Prostate gland (tissue), 2 donors: ENCODE measurements at regions not wholly inside any gene's neighbourhood (a gene's known extent, or its start where the extent isn't known, plus 50 kb on each side); places are given as distances from the start of the nearest gene placed in this dataset.

ENCODE experiments used
- DNase-seq: peaks from one replicate; pipeline ENCODE4 v3.0.0-alpha.2; 2019; ENCODE audit warnings: low spot score
- H3K27ac ChIP-seq, 2 donors: fragments of 200-600 bp; sonication (generic); 2 replicates each; pipeline ENCODE4 v1.5.1; 2017 to 2019
- H3K27me3 ChIP-seq: fragments of 200-600 bp; sonication (generic); replicated peaks from 2 replicates; pipeline ENCODE4 v1.5.1; 2019; ENCODE audit not compliant: insufficient read depth
- H3K36me3 ChIP-seq, 2 donors: fragments of 200-600 bp; sonication (generic); 1 replicate in 1 of 2; 2 replicates in 1 of 2; pipeline versions ENCODE4 v1.5.1 to v1.8.1; 2017 to 2019
- H3K4me1 ChIP-seq: fragments of 200-600 bp; sonication (generic); replicated peaks from 2 replicates; pipeline ENCODE4 v1.5.1; 2019
- H3K4me3 ChIP-seq, 2 donors: fragments of 200-600 bp; sonication (generic); 2 replicates each; pipeline ENCODE4 v1.5.1; 2017 to 2019
- H3K9me3 ChIP-seq: fragments of 200-600 bp; sonication (generic); 2 replicates; pipeline ENCODE4 v1.5.1; 2017
- CTCF ChIP-seq, 4 experiments: fragments of 200-600 bp in 2 of 4; fragments of 450-650 bp in 2 of 4; sonication (generic) in 2 of 4; IDR thresholded peaks; 1 replicate in 3 of 4; 2 replicates in 1 of 4; pipeline ENCODE4 v1.5.1; 2016 to 2019; ENCODE audit warnings: antibody characterized with exemption in 4 of 4, mild to moderate bottlenecking in 2 of 4, moderate library complexity in 2 of 4
- POLR2A ChIP-seq: fragments of 450-650 bp; IDR thresholded peaks from one replicate; pipeline ENCODE4 v1.6.1; 2016; ENCODE audit warnings: antibody characterized with exemption, mild to moderate bottlenecking
- POLR2AphosphoS5 ChIP-seq: sonication (generic); formaldehyde crosslinking; IDR thresholded peaks from one replicate; pipeline ENCODE4 v1.6.1; 2017; ENCODE audit warnings: antibody characterized with exemption
- WGBS: methylation state at CpG from one replicate; pipeline ENCODE4 v1.1.5; 2018; 5-methylcytosine and 5-hydroxymethylcytosine counted together
- intact Hi-C: fragments of 100-400 bp; cut with DNase I; formaldehyde crosslinking; loops from one replicate; pipeline ENCODE4 v1.14.2; 2022

- Histone ChIP-seq H3K4me3 (no peak overlapping the region), H3K9me3 (no peaks in the 10 kb centered on the region), H3K4me1 (no peaks in the 10 kb centered on the region), H3K36me3 (no peaks in the 10 kb centered on the region), H3K27me3 (no peaks in the 10 kb centered on the region), H3K27ac (no peak overlapping the region)
- 94% methylated on average over 2 of the region's 2 CpGs for WGBS
- intact Hi-C loops = no loop called here
- TF ChIP-seq POLR2AphosphoS5 (no peak), CTCF (IDR thresholded peaks at IDR 0.05) (no peak), POLR2A (no peak)
- no peak for DNase-seq
Measured at GRCh38 chr3:3342141-3342540, 162.7 kb upstream of the CRBN start.

GRCh38 chr3:3340965-3341895 is 161.7 kb upstream of the CRBN start:
- TF ChIP-seq CTCF (IDR thresholded peaks at IDR 0.05) (no peak), POLR2AphosphoS5 (no peak), POLR2A (no peak)
- H3K4me1 ChIP-seq = no peaks in the 10 kb centered on the region
- H3K9me3 ChIP-seq = no peaks in the 10 kb centered on the region
- H3K27me3 ChIP-seq = no peaks in the 10 kb centered on the region
- H3K27ac ChIP-seq = no peak overlapping the region
- intact Hi-C loops = no loop called here
- no peak for DNase-seq
- no peaks in the 10 kb centered on the region for H3K36me3 ChIP-seq
- WGBS = 76% methylated on average over 6 of the region's 6 CpGs
- H3K4me3 ChIP-seq = no peak overlapping the region

GRCh38 chr3:3340526-3340925 is 161.0 kb upstream of the CRBN start:
- 76% methylated on average over 4 of the region's 4 CpGs for WGBS
- intact Hi-C loops = no loop called here
- TF ChIP-seq POLR2AphosphoS5 (no peak), CTCF (IDR thresholded peaks at IDR 0.05) (no peak), POLR2A (no peak)
- Histone ChIP-seq H3K36me3 (no peaks in the 10 kb centered on the region), H3K9me3 (no peaks in the 10 kb centered on the region), H3K27me3 (no peaks in the 10 kb centered on the region), H3K27ac (no peak overlapping the region), H3K4me3 (no peak overlapping the region), H3K4me1 (no peaks in the 10 kb centered on the region)
- DNase-seq = no peak

GRCh38 chr3:3335903-3336302 is 156.4 kb upstream of the CRBN start:
- WGBS = 82% methylated on average over 1 of the region's 1 CpG
- H3K27ac ChIP-seq = no peak overlapping the region
- DNase-seq = no peak
- H3K36me3 ChIP-seq = no peaks in the 10 kb centered on the region
- H3K9me3 ChIP-seq = no peaks in the 10 kb centered on the region
- no peaks in the 10 kb centered on the region for H3K27me3 ChIP-seq
- TF ChIP-seq POLR2AphosphoS5 = no peak
- no peak for TF ChIP-seq POLR2A
- no peak for TF ChIP-seq CTCF (IDR thresholded peaks at IDR 0.05)
- H3K4me3 ChIP-seq = no peak overlapping the region
- intact Hi-C loops = no loop called here
- no peaks in the 10 kb centered on the region for H3K4me1 ChIP-seq

- 63% methylated on average over 4 of the region's 4 CpGs for WGBS
- Histone ChIP-seq H3K4me1 (no peaks in the 10 kb centered on the region), H3K27me3 (no peaks in the 10 kb centered on the region), H3K27ac (no peak overlapping the region), H3K4me3 (no peak overlapping the region), H3K36me3 (no peaks in the 10 kb centered on the region), H3K9me3 (no peaks in the 10 kb centered on the region)
- no peak for DNase-seq
- TF ChIP-seq POLR2AphosphoS5 (no peak), CTCF (IDR thresholded peaks at IDR 0.05) (no peak), POLR2A (no peak)
- intact Hi-C loops = no loop called here
Measured at GRCh38 chr3:3334491-3334890, 155.0 kb upstream of the CRBN start.
